ENCODE measurements at regions not wholly inside any gene's neighbourhood (a gene's known extent, or its start where the extent isn't known, plus 50 kb on each side); places are given as distances from the start of the nearest gene placed in this dataset.

DNA sequence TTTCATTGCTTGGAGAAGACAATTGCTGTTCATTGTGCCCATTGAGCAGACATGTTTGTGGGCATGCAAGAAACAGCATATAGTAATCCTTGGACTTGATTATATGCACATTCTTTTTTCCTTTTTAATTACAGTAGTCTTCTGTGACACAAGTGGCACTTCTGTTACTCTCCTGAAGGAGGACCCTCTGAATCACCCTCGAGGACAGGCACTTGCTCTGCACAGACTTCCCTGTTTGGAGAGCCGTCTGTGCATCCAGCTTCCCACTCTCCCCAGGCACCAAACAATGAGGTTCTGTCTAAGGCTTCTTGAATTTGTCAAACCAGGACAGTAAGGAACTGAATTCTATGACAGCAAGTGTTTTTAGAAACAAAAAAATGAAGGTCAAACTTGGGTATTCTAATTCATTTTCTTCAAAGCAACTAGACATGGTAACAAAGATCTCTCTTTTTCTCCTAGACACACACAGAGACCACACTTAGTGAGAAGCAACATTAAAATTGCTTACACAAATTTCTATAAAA, 844.6 kb upstream of the ID2 start:
- Histone ChIP-seq H3K9me3 (ENCODE audit: control insufficient read depth in 1 of 2, insufficient read depth in 1 of 2, low read depth in 1 of 2, low read length in 2 of 2) (no peaks in the 10 kb centered on the region), H4K20me1 (ENCODE audit: insufficient read depth) (no peaks in the 10 kb centered on the region), H2AFZ (ENCODE audit: low read depth, low read length, poor library complexity, severe bottlenecking) (no peak overlapping the region), H3K4me1 (ENCODE audit: control insufficient read depth in 1 of 2, insufficient read depth in 2 of 2, low read length in 2 of 2) (no peaks in the 10 kb centered on the region), H3K4me3 (replicated peaks in 1 of 2; ENCODE audit: low read depth in 1 of 2, low read length in 2 of 2) (no peak overlapping the region), H3K9ac (ENCODE audit: low read length) (no peak overlapping the region), H3K4me2 (ENCODE audit: low read length) (no peak overlapping the region), H3K27me3 (ENCODE audit: insufficient read depth, low read length) (peaks cover 3% of the 10 kb centered on the region), H3K27ac (ENCODE audit: low read depth, low read length) (no peak overlapping the region), H3K79me2 (ENCODE audit: insufficient read depth, low read length) (no peaks in the 10 kb centered on the region), H3K36me3 (ENCODE audit: control insufficient read depth in 1 of 2, insufficient read depth in 2 of 2, low read length in 2 of 2) (no peaks in the 10 kb centered on the region), H3K9me2 (ENCODE audit: insufficient read depth) (no peaks in the 10 kb centered on the region)
- TF ChIP-seq, protein P1, sequence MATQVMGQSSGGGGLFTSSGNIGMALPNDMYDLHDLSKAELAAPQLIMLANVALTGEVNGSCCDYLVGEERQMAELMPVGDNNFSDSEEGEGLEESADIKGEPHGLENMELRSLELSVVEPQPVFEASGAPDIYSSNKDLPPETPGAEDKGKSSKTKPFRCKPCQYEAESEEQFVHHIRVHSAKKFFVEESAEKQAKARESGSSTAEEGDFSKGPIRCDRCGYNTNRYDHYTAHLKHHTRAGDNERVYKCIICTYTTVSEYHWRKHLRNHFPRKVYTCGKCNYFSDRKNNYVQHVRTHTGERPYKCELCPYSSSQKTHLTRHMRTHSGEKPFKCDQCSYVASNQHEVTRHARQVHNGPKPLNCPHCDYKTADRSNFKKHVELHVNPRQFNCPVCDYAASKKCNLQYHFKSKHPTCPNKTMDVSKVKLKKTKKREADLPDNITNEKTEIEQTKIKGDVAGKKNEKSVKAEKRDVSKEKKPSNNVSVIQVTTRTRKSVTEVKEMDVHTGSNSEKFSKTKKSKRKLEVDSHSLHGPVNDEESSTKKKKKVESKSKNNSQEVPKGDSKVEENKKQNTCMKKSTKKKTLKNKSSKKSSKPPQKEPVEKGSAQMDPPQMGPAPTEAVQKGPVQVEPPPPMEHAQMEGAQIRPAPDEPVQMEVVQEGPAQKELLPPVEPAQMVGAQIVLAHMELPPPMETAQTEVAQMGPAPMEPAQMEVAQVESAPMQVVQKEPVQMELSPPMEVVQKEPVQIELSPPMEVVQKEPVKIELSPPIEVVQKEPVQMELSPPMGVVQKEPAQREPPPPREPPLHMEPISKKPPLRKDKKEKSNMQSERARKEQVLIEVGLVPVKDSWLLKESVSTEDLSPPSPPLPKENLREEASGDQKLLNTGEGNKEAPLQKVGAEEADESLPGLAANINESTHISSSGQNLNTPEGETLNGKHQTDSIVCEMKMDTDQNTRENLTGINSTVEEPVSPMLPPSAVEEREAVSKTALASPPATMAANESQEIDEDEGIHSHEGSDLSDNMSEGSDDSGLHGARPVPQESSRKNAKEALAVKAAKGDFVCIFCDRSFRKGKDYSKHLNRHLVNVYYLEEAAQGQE (IDR thresholded peaks at IDR 0.05; ENCODE audit: low read depth), result no peak
- TF ChIP-seq SIN3A (IDR thresholded peaks at IDR 0.05; ENCODE audit: low read depth) (no peak), RAD21 (IDR thresholded peaks at IDR 0.05; ENCODE audit: low read depth) (no peak), FOSL1 (IDR thresholded peaks at IDR 0.05; ENCODE audit: low read depth) (no peak), ZNF274 (IDR thresholded peaks at IDR 0.05; ENCODE audit: low read depth, low read length) (no peak), EZH2phosphoT487 (IDR thresholded peaks at IDR 0.05; ENCODE audit: borderline replicate concordance) (no peak), JUND (IDR thresholded peaks at IDR 0.05) (no peak), TCF7L2 (IDR thresholded peaks at IDR 0.05; ENCODE audit: borderline replicate concordance, extremely low read depth, insufficient read depth, insufficient read length) (no peak), CBX3 (IDR thresholded peaks at IDR 0.05; ENCODE audit: low read depth) (no peak), EGR1 (IDR thresholded peaks at IDR 0.05; ENCODE audit: low read depth) (no peak), POLR2A (IDR thresholded peaks at IDR 0.05; ENCODE audit: borderline replicate concordance, extremely low read depth, insufficient read depth, insufficient read length) (no peak), EZH2 (IDR thresholded peaks at IDR 0.05) (no peak), YY1 (IDR thresholded peaks at IDR 0.05; ENCODE audit: extremely low read depth, insufficient replicate concordance, low read depth, low read length) (no peak), CEBPB (IDR thresholded peaks at IDR 0.05; ENCODE audit: low read depth) (no peak)
- TF ChIP-seq, protein P2, sequence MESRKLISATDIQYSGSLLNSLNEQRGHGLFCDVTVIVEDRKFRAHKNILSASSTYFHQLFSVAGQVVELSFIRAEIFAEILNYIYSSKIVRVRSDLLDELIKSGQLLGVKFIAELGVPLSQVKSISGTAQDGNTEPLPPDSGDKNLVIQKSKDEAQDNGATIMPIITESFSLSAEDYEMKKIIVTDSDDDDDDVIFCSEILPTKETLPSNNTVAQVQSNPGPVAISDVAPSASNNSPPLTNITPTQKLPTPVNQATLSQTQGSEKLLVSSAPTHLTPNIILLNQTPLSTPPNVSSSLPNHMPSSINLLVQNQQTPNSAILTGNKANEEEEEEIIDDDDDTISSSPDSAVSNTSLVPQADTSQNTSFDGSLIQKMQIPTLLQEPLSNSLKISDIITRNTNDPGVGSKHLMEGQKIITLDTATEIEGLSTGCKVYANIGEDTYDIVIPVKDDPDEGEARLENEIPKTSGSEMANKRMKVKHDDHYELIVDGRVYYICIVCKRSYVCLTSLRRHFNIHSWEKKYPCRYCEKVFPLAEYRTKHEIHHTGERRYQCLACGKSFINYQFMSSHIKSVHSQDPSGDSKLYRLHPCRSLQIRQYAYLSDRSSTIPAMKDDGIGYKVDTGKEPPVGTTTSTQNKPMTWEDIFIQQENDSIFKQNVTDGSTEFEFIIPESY (IDR thresholded peaks at IDR 0.05; ENCODE audit: extremely low read depth, insufficient replicate concordance, low read length), result no peak
- TF ChIP-seq, protein P3, sequence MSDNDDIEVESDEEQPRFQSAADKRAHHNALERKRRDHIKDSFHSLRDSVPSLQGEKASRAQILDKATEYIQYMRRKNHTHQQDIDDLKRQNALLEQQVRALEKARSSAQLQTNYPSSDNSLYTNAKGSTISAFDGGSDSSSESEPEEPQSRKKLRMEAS (IDR thresholded peaks at IDR 0.05), result no peak
- TF ChIP-seq, protein P4, sequence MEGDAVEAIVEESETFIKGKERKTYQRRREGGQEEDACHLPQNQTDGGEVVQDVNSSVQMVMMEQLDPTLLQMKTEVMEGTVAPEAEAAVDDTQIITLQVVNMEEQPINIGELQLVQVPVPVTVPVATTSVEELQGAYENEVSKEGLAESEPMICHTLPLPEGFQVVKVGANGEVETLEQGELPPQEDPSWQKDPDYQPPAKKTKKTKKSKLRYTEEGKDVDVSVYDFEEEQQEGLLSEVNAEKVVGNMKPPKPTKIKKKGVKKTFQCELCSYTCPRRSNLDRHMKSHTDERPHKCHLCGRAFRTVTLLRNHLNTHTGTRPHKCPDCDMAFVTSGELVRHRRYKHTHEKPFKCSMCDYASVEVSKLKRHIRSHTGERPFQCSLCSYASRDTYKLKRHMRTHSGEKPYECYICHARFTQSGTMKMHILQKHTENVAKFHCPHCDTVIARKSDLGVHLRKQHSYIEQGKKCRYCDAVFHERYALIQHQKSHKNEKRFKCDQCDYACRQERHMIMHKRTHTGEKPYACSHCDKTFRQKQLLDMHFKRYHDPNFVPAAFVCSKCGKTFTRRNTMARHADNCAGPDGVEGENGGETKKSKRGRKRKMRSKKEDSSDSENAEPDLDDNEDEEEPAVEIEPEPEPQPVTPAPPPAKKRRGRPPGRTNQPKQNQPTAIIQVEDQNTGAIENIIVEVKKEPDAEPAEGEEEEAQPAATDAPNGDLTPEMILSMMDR (IDR thresholded peaks at IDR 0.05 in 2 of 3, conservative IDR thresholded peaks at IDR 0.05 in 1 of 3; ENCODE audit: borderline replicate concordance in 1 of 3, insufficient read depth in 1 of 3, low read depth in 2 of 3, low read length in 2 of 3), result no peak
- intact Hi-C loops (cut with micrococcal nuclease), result no loop called here
- ATAC-seq (no peak), DNase-seq (ENCODE audit: low read depth, low spot score) (no peak)
- ChIA-PET POLR2A (no interaction called here), CTCF (no interaction called here), RAD21 (ENCODE audit: low non-redundant PET in 1 of 2, low total read pairs in 2 of 2, uncharacterized antibody in 2 of 2, unreplicated experiment in 2 of 2) (no interaction called here)
- BruUV-seq (replicated peaks), result no TSS peak
